ENCODE measurements at regions not wholly inside any gene's neighbourhood (a gene's known extent, or its start where the extent isn't known, plus 50 kb on each side); places are given as distances from the start of the nearest gene placed in this dataset.

- no peak for DNase-seq
- Mint-ChIP-seq H3K4me3 (no peak overlapping the region), H3K27me3 (ENCODE audit: insufficient read depth) (no peaks in the 10 kb centered on the region; the same call in none of the 2 replicates), H3K27ac (no peak overlapping the region), H3K9me3 (peaks cover 56% of the 10 kb centered on the region), H3K36me3 (ENCODE audit: low read depth) (peaks cover 15% of the 10 kb centered on the region), H3K4me1 (ENCODE audit: low read depth) (no peaks in the 10 kb centered on the region)
- no peak for TF ChIP-seq CTCF (IDR thresholded peaks at IDR 0.05)
Observed at GRCh38 chr22:48558606-48559402, 1268.9 kb downstream of the BRD1 start.

- H3K36me3 Mint-ChIP-seq (ENCODE audit: low read depth) = peaks cover 15% of the 10 kb centered on the region
- H3K27ac Mint-ChIP-seq = no peak overlapping the region
- H3K4me3 Mint-ChIP-seq = no peak overlapping the region
- DNase-seq = no peak
- H3K27me3 Mint-ChIP-seq (ENCODE audit: insufficient read depth) = no peaks in the 10 kb centered on the region; the same call in none of the 2 replicates
- no peak for TF ChIP-seq CTCF (IDR thresholded peaks at IDR 0.05)
- no peaks in the 10 kb centered on the region for H3K4me1 Mint-ChIP-seq (ENCODE audit: low read depth)
- peaks cover 50% of the 10 kb centered on the region for H3K9me3 Mint-ChIP-seq
Observed at GRCh38 chr22:48558016-48558415, 1269.7 kb downstream of the BRD1 start.

- TF ChIP-seq CTCF (IDR thresholded peaks at IDR 0.05) = no peak
- DNase-seq = no peak
- Mint-ChIP-seq H3K36me3 (ENCODE audit: low read depth) (peaks cover 15% of the 10 kb centered on the region), H3K27me3 (ENCODE audit: insufficient read depth) (no peaks in the 10 kb centered on the region; the same call in 1 of the 2 replicates), H3K9me3 (peaks cover 53% of the 10 kb centered on the region), H3K27ac (no peak overlapping the region), H3K4me3 (no peak overlapping the region), H3K4me1 (ENCODE audit: low read depth) (no peaks in the 10 kb centered on the region)
Observed at GRCh38 chr22:48557473-48557872, 1270.2 kb downstream of the BRD1 start.

- H3K27ac Mint-ChIP-seq = no peak overlapping the region
- no peak overlapping the region for H3K4me3 Mint-ChIP-seq
- H3K27me3 Mint-ChIP-seq (ENCODE audit: insufficient read depth) = no peaks in the 10 kb centered on the region; the same call in 1 of the 2 replicates
- no peak for TF ChIP-seq CTCF (IDR thresholded peaks at IDR 0.05)
- H3K4me1 Mint-ChIP-seq (ENCODE audit: low read depth) = no peaks in the 10 kb centered on the region
- no peak for DNase-seq
- peaks cover 15% of the 10 kb centered on the region for H3K36me3 Mint-ChIP-seq (ENCODE audit: low read depth)
- peaks cover 56% of the 10 kb centered on the region for H3K9me3 Mint-ChIP-seq
Observed at GRCh38 chr22:48556751-48557150, 1270.9 kb downstream of the BRD1 start.

GRCh38 chr22:48556222-48556621, 1271.5 kb downstream of the BRD1 start:
- Mint-ChIP-seq H3K4me3 (no peak overlapping the region), H3K27ac (no peak overlapping the region), H3K4me1 (ENCODE audit: low read depth) (no peaks in the 10 kb centered on the region), H3K27me3 (ENCODE audit: insufficient read depth) (no peaks in the 10 kb centered on the region; the same call in 1 of the 2 replicates), H3K9me3 (peaks cover 51% of the 10 kb centered on the region), H3K36me3 (ENCODE audit: low read depth) (peaks cover 12% of the 10 kb centered on the region)
- DNase-seq = no peak
- no peak for TF ChIP-seq CTCF (IDR thresholded peaks at IDR 0.05)
